Ascending aorta (tissue), 2 donors: ENCODE measurements at regions not wholly inside any gene's neighbourhood (a gene's known extent, or its start where the extent isn't known, plus 50 kb on each side); places are given as distances from the start of the nearest gene placed in this dataset.
A peak's percentile ranks its signal among the peaks of the same experiment; 100 is the strongest.

Source experiments
- DNase-seq, 2 donors: peaks; one replicate each; pipeline ENCODE4 v3.0.0-alpha.2; 2019; ENCODE audit warnings: low spot score in 2 of 2
- H3K27ac ChIP-seq, 2 donors: fragments of 200-600 bp; sonication (generic); one replicate each; pipeline ENCODE4 v1.5.1; 2016 to 2017; ENCODE audit warnings: mild to moderate bottlenecking in 1 of 2
- H3K27me3 ChIP-seq: fragments of 200-600 bp; sonication (generic); one replicate; pipeline ENCODE4 v1.5.1; 2017
- H3K36me3 ChIP-seq, 2 donors: fragments of 200-600 bp; sonication (generic); one replicate each; pipeline ENCODE4 v1.5.1; 2016
- H3K4me1 ChIP-seq, 2 donors: fragments of 200-600 bp; sonication (generic); one replicate each; pipeline ENCODE4 v1.5.1; 2016 to 2017; ENCODE audit warnings: mild to moderate bottlenecking in 1 of 2
- H3K4me3 ChIP-seq, 2 donors: fragments of 200-600 bp; sonication (generic); one replicate each; pipeline ENCODE4 v1.5.1; 2016 to 2017; ENCODE audit warnings: mild to moderate bottlenecking in 1 of 2
- H3K9me3 ChIP-seq, 2 donors: fragments of 200-600 bp; sonication (generic); one replicate each; pipeline ENCODE4 v1.5.1; 2016
- CTCF ChIP-seq, 3 experiments: fragments of 200-600 bp in 2 of 3; fragments of 450-650 bp in 1 of 3; sonication (generic) in 2 of 3; IDR thresholded peaks; one replicate each; pipeline ENCODE4 v1.5.1; 2016 to 2019; ENCODE audit warnings: antibody characterized with exemption in 3 of 3, mild to moderate bottlenecking in 1 of 3, moderate library complexity in 1 of 3
- intact Hi-C: fragments of 100-400 bp; cut with DNase I; formaldehyde crosslinking; loops from one replicate; pipeline ENCODE4 v1.15.1; 2023

- intact Hi-C loops, result no loop called here
- H3K4me1 ChIP-seq, result no peaks in the 10 kb centered on the region
- H3K27ac ChIP-seq, result no peak overlapping the region
- no peak for TF ChIP-seq CTCF (IDR thresholded peaks at IDR 0.05)
- peak in 1 of 2 donors; percentile 40 for DNase-seq
- H3K27me3 ChIP-seq, result no peaks in the 10 kb centered on the region
- no peaks in the 10 kb centered on the region for H3K36me3 ChIP-seq
- no peak overlapping the region for H3K4me3 ChIP-seq
- H3K9me3 ChIP-seq, result no peaks in the 10 kb centered on the region
These were observed 92.3 kb upstream of the B3GAT1 start for GRCh38 chr11:134504146-134504905.

DNA sequence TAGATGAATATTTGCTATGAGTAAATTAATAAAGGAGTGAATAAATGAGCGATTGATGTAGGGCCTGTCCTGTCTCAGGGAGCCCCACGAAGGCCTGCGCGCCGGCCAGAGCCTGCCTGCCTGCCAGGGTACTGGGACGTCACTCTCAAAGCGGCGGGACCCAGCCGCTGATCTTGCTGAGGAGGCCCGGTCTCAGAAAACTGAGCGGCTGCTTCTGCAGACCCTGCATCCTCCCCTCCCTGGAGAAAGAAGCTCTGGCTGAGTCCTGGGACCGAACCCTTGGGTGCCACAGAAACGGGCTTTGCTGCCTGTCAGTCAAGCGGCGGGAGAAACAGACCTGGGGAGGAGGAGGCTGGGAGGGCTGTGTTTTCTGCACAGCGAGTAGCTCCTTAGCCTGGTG lies 91.6 kb upstream of the B3GAT1 start:
- H3K9me3 ChIP-seq, result no peaks in the 10 kb centered on the region
- no peaks in the 10 kb centered on the region for H3K27me3 ChIP-seq
- intact Hi-C loops, result no loop called here
- H3K4me1 ChIP-seq, result no peaks in the 10 kb centered on the region
- H3K4me3 ChIP-seq, result no peak overlapping the region
- peak in 1 of 2 donors; percentile 52 for DNase-seq
- no peak for TF ChIP-seq CTCF (IDR thresholded peaks at IDR 0.05)
- no peak overlapping the region for H3K27ac ChIP-seq
- no peaks in the 10 kb centered on the region for H3K36me3 ChIP-seq

DNA sequence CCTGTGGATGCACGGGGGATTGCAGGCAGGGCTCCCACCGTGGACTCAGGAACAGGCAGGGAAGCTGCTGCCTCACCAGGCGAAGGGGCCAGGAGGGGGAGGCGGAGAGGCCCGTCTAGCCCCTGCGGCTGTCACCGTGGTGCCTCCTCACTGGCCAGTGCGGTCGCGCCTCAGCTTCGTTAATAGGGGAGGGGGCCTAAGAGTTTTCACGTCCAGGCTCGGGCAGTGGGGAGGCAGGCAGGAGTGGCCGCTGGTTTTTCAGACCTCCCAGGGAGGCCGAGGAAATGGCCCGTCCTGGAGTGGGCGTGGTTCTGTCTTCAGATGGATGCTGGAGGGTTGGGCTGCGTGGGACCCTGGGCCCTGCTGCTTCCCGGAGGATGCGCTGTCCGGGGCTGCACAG lies 91.1 kb upstream of the B3GAT1 start:
- DNase-seq, result peak in 1 of 2 donors; percentile 59
- no peak overlapping the region for H3K4me3 ChIP-seq
- intact Hi-C loops, result no loop called here
- H3K4me1 ChIP-seq, result no peaks in the 10 kb centered on the region
- no peaks in the 10 kb centered on the region for H3K27me3 ChIP-seq
- H3K27ac ChIP-seq, result no peak overlapping the region
- no peaks in the 10 kb centered on the region for H3K36me3 ChIP-seq
- TF ChIP-seq CTCF (IDR thresholded peaks at IDR 0.05), result no peak
- H3K9me3 ChIP-seq, result no peaks in the 10 kb centered on the region

DNA sequence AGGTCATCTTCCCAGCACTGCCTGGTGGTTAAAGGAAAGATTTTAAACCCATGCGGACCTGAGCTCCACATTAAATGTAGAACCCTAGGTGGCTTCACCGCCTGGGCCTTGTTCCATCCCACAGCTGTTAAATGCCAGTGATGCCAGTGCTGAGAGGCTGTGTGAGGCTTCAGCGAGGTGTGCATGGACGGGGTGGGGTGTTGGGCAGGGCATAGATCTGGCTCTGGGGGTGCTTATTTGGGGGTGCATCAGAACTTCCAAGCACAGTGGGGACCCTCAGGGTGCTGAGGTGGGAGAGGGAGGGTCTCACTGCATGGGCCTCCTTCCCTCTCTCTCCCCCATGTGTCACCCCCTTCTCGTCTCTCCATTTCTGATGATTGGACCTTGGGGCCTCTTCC lies 90.1 kb upstream of the B3GAT1 start:
- intact Hi-C loops, result no loop called here
- no peak for TF ChIP-seq CTCF (IDR thresholded peaks at IDR 0.05)
- DNase-seq, result peak in 1 of 2 donors; percentile 38

DNA sequence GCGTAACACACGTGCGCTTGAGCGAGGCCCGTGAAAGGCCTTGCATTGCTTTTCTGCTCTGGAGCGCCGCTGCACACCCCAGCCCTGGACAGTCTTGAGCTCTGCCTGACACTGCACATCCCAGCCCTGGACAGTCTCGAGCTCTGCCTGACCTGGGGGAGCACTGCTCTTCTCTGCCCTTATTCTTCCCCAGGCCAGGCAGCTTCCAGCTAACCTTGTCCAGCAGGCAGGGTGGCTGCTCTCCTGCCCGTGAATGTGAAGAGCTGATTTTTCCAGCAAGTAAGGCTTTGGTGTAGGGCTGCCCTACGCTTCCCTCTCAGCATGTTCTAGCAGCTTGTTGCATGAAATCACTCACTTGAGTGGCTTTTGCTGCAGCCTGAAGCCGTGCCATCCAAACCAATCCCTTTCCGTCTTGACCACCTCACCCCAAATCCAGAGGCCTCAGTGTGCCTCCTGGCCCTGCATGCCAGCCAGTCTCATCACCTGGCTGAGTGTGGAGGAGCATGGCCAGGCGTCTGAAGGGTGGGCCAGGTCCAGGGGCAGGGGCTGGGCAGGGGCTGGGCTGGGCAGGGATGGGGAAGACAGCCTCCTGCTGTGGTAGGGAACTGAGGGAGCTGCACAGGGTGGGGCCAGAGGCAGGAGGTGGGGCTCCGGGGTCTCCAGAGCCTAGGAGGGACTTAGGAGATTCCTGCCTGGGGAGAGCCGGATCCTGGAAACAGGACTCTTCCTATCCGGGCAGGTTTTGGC lies 89.5 kb upstream of the B3GAT1 start:
- Histone ChIP-seq H3K4me1 (no peaks in the 10 kb centered on the region), H3K27ac (no peak overlapping the region), H3K9me3 (no peaks in the 10 kb centered on the region), H3K36me3 (no peaks in the 10 kb centered on the region), H3K4me3 (no peak overlapping the region), H3K27me3 (no peaks in the 10 kb centered on the region)
- no peak for TF ChIP-seq CTCF (IDR thresholded peaks at IDR 0.05)
- intact Hi-C loops, result no loop called here
- DNase-seq, result peak in 1 of 2 donors; percentile 50

More for the DNA sequence above, 90.1 kb upstream of the B3GAT1 start:
- no peaks in the 10 kb centered on the region for H3K9me3 ChIP-seq
- H3K4me1 ChIP-seq, result no peaks in the 10 kb centered on the region
- no peak overlapping the region for H3K4me3 ChIP-seq
- no peak overlapping the region for H3K27ac ChIP-seq
- no peaks in the 10 kb centered on the region for H3K36me3 ChIP-seq
- H3K27me3 ChIP-seq, result no peaks in the 10 kb centered on the region
